HG02884 (cell line): ENCODE measurements at regions not wholly inside any gene's neighbourhood (a gene's known extent, or its start where the extent isn't known, plus 50 kb on each side); places are given as distances from the start of the nearest gene placed in this dataset.
A peak's percentile ranks its signal among the peaks of the same experiment; 100 is the strongest.

Experiments used
- ATAC-seq: cut with Tn5 transposase; IDR thresholded peaks from one replicate; pipeline ENCODE4 v1.9.1; 2021; ENCODE audit warnings: mild to moderate bottlenecking, moderate library complexity; ENCODE audit not compliant: unreplicated experiment

- ATAC-seq = no peak
These were observed 288.4 kb downstream of the BCOR start for GRCh38 chrX:39809331-39809730.

DNA sequence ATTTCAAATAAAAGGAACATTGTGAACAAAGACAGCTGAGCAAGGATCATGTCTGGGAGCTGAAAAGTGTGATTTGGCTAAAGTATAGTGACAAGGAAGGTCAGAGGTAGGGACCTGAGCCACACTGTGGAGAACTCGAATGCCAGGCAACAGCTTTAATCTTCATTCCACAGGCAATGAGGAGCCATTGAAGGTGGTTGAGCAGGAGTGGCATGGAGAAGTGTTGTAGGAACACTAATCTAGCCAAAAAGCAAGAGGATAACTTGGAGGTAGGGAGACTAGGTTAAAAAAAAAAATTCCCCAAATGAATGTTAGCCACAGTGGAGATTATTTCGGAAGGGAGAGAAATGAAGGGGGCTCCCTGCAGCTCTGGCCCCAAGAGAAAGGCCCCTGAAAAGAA, 286.9 kb downstream of the BCOR start:
- ATAC-seq = no peak

DNA sequence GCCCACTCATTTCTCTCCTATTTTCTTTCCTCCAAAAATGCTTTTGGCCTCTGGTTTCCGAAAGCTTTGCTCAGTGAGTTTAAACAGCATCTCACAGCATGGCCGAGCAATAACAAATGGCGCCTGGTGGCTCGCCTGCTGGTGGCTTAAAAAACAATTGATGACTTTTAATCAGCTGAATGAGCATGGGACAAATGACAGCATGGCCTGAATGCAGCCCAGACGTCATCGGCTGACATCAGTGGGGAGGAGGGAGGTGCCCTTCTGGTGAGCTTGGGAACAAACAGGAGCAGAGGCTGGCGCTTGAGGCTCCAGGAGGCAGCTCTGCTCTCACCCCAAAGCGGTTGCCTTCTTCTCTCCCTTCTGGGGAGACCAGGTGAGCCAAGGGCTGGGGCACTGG, 286.4 kb downstream of the BCOR start:
- ATAC-seq = no peak

- ATAC-seq = no peak
These were observed 284.0 kb downstream of the BCOR start for GRCh38 chrX:39813631-39814277.

GRCh38 chrX:39814391-39814790, 283.4 kb downstream of the BCOR start:
- no peak for ATAC-seq

DNA sequence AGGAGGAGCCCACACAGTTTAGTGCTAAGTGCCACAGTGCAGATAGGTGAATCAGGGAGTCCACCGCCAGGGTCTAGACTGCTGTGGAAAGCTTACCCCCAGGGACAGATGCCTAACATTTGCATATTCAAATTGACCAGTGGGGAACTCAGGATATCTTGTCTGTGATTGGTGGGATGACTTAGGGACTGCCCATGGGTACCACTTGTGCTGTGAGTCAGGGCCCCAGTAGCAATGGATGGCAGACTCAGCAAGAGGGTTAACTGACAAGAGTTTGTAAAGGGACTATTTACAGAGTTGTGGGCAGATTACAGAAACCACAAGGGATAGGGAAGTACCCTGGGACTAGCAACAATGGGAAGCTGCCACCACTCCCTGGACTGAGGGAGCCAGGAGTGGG, 282.1 kb downstream of the BCOR start:
- ATAC-seq = no peak

DNA sequence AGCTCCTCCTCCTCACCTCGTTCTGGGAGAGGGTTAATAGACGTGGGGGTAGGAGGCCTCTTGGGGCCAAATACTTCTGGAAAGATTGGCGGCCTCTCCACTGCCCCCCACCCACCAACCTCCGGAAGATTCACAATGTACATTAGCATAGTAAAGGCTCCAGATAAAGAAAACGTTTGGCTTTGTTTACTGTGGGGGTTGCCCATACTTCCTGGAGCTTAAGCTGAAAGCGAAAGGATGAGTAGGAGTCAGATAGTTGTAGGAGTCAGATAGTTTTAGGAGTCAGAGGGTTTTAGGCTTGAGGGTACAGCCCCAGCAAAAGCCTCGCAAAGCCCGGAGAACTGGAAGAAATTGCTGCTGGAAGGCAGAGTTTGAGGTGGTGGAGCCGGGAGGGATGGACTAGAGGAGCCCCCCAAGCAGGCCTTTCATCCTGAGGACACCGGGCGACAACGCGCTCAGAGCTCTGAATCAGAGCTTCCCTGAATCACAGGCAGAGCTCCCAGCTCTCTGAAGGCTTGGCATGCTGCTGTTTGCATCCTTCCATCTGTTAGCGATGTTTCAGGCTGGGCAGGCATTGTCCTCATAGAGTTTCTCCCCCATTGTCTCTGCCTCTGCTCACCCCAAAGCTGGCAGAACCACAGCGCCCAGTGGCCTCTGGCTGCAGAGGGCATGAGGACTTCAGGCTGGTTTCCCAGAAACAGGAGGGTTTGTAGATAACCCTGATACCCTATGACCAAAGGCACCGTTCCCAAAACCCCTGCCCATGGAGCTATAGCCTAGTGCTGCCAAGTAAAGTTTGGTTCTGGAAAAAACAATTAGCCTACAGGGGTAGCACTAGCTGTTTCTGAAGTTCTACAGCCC, 280.7 kb downstream of the BCOR start:
- no peak for ATAC-seq

GRCh38 chrX:39817754-39818470, 279.8 kb downstream of the BCOR start:
- ATAC-seq = no peak

- no peak for ATAC-seq
These were observed 279.0 kb downstream of the BCOR start for GRCh38 chrX:39818750-39819149.

GRCh38 chrX:39819921-39820849, 277.6 kb downstream of the BCOR start:
- ATAC-seq = no peak

DNA sequence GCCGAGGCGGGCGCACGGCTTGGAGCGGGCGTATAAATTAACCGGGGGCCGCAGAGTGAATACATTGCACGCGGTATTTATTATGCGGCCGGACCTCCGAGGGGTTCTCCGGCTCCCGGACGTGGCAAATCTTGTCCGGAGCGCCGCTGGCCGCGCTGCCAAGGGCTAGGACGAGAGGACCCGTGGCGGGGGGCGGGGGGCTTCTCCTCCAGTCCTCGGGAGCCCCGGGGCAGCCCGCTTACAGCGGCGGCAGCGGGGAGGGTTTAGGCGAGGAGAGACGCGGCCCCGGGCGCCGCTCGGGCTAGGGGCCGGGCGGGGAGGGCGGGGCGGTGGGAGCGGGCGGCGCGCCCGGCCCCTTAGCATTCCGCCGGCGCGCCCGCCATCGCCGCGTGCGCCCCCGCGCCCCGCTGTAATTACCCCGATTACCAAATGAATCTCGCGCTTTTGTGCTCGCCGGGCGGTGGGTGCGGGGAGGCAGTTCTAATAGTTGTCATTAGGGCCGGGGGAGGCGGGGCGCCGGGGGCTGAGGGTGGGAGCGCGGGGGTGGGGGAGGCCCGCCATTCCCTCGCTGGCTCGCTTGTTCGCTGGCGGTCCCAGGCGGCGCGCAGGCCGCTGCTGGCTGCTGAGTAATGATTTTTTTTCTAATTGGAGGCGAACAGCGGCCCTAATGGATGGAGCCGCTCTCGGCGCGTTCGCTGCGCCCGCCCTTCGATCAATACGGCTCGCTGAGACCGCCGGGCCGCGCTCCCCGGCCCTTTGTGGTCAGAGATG, 276.6 kb downstream of the BCOR start:
- no peak for ATAC-seq

DNA sequence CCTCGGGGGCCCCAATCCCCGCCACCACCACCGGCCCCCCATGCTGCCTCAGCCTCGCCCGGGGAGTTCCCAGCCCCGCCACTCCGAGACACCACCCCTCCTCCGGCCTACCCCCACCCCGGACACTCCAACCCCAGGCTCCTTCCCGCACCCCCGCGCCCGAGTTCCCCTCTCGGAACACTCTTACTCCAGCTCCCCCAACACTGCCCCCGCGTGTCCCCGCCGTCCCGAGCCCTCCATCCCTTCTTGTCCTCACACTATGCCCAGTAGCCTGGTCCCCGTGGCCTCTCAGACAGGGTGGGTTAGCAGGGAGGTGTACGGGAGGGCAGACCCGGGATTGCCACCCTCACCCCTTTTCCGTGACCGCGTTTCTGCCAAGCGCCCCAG, 276.1 kb downstream of the BCOR start:
- ATAC-seq = no peak

GRCh38 chrX:39822133-39822748, 275.5 kb downstream of the BCOR start:
- ATAC-seq = no peak

GRCh38 chrX:39823424-39823823, 274.3 kb downstream of the BCOR start:
- no peak for ATAC-seq

DNA sequence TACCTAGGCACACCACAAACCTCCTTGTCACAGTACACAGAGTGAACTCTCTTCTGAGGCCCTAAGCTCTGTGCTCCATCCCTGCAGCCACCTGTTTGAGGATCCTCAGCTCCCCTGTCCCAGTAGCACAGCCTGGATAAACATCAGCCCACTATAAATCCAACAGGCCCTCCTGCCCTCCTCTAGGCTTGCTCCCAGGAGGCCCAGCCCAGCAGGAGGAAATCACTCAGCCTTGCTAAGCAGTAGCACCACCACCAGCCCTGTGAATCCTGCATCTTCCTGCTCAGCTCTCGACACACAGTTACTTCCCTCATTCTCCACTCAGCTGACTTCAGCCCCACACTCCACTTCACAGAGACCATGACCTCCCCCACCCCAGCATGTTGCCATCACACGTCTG, 273.9 kb downstream of the BCOR start:
- no peak for ATAC-seq

DNA sequence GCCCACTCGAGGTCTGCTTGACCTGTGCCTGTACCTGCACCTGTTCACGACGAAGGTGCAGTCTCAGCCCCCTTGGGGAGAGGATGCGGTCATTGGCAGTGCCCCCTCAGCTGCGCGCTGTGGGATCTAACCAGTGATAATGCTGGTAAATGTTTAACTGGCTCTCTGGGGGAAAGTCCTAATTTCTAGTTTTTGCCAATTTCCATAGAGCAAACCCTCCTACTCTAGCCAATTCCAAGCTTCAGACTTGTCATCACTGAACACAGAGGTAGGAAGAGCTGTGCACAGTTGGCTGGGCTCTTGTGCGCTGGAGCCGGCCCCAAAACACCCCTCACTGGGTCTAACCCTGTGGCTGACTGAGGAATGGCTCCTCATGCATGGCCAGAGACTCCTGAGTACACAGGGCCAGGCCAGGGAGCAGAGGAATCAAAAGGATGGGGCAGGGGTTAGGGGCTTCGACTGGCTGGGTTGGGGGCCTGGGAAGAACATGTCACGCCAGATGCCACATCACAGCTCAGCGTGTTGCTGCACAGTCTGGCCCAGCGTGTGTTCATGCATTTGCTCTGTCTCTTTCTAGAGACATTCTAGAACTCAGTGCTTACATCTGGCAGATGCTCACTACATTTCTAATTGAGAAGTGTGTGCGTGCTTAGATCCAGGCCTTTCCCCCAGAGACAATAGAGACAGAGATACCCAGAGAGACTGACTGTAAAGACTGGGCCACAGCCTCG, 270.8 kb downstream of the BCOR start:
- ATAC-seq = no peak

- peak; percentile 52 for ATAC-seq
These were observed 269.8 kb downstream of the BCOR start for GRCh38 chrX:39827951-39828350.

GRCh38 chrX:39828971-39829370, 268.8 kb downstream of the BCOR start:
- ATAC-seq = no peak

- no peak for ATAC-seq
These were observed 267.8 kb downstream of the BCOR start for GRCh38 chrX:39829965-39830364.
